B cell (primary cell): ENCODE measurements at regions not wholly inside any gene's neighbourhood (a gene's known extent, or its start where the extent isn't known, plus 50 kb on each side); places are given as distances from the start of the nearest gene placed in this dataset.
"Not testable (repeated sequence)": the region's sequence is repeated elsewhere in the genome, so short reads cannot be mapped to it uniquely, and the experiment has no call there.

ENCODE experiments used
- CTCF ChIP-seq: fragments of 200-600 bp; IDR thresholded peaks from one replicate; pipeline ENCODE4 v1.8.0; 2022; ENCODE audit warnings: antibody characterized with exemption, mild to moderate bottlenecking
- EZH2 ChIP-seq: IDR thresholded peaks from 2 replicates; pipeline ENCODE4 v1.6.1; 2012; ENCODE audit warnings: borderline replicate concordance, low read depth, mild to moderate bottlenecking, moderate library complexity, low read length; ENCODE audit not compliant: insufficient read depth, poor library complexity, severe bottlenecking

DNA sequence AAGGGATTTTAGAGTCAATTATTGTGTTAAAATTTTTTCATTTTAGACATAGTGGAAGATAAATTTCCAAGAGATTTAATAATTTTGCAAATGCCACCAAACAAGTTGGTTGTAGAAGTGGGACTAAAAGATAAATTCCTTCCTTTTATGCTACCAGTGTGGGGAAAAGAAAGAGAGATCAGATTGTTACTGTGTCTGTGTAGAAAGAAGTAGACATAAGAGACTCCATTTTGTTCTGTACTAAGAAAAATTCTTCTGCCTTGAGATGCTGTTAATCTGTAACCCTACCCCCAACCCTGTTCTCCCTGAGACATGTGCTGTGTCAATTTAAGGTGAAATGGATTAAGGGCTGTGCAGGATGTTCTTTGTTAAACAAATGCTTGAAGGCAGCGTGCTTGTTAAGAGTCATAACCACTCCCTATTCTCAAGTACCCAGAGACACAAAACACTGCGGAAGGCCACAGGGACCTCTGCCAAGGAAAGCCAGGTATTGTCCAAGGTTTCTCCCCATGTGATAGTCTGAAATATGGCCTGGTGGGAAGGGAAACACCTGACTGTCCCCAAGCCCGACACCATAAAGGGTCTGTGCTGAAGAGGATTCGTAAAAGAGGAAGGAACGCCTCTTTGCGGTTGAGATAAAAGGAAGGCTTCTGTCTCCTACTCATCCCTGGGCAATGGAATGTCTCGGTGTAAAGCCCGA lies 117.0 kb downstream of the CEP44 start:
- TF ChIP-seq CTCF, EZH2: not testable (repeated sequence)
